Smooth muscle cell (in vitro differentiated cells): ENCODE measurements at regions not wholly inside any gene's neighbourhood (a gene's known extent, or its start where the extent isn't known, plus 50 kb on each side); places are given as distances from the start of the nearest gene placed in this dataset.

Source experiments
- DNase-seq: peaks from one replicate; lab custom pipeline; 2025; ENCODE audit not compliant: unreplicated experiment; lab: John Stamatoyannopoulos, UW
- H2AFZ ChIP-seq: fragments of 200-600 bp; sonication (generic); 2 replicates; pipeline ENCODE4 v1.6.0; 2016; ENCODE audit warnings: antibody characterized with exemption, low read depth, mild to moderate bottlenecking
- H3F3A ChIP-seq: fragments of 200-600 bp; sonication (generic); 2 replicates; pipeline ENCODE4 v1.6.0; 2017; ENCODE audit warnings: antibody characterized with exemption, low read depth
- H3K27ac ChIP-seq: fragments of 200-600 bp; sonication (generic); 2 replicates; pipeline ENCODE4 v1.5.1; 2016; ENCODE audit warnings: low read depth, mild to moderate bottlenecking
- H3K27me3 ChIP-seq: fragments of 200-600 bp; sonication (generic); 2 replicates; pipeline ENCODE4 v1.6.1; 2016; ENCODE audit warnings: low read depth, mild to moderate bottlenecking
- H3K36me3 ChIP-seq: fragments of 200-600 bp; sonication (generic); 2 replicates; pipeline ENCODE4 v1.5.1; 2016; ENCODE audit warnings: low read depth
- H3K4me1 ChIP-seq: fragments of 200-600 bp; sonication (generic); 2 replicates; pipeline ENCODE4 v1.5.1; 2016; ENCODE audit warnings: low read depth
- H3K4me2 ChIP-seq: fragments of 200-600 bp; sonication (generic); 2 replicates; pipeline ENCODE4 v1.6.0; 2016; ENCODE audit warnings: mild to moderate bottlenecking
- H3K4me3 ChIP-seq: fragments of 200-600 bp; sonication (generic); 2 replicates; pipeline ENCODE4 v1.5.1; 2016; ENCODE audit warnings: mild to moderate bottlenecking
- H3K79me2 ChIP-seq: fragments of 200-600 bp; sonication (generic); 2 replicates; pipeline ENCODE4 v1.6.0; 2016; ENCODE audit warnings: low read depth, mild to moderate bottlenecking
- H3K9ac ChIP-seq: fragments of 200-600 bp; sonication (generic); 2 replicates; pipeline ENCODE4 v1.6.0; 2016; ENCODE audit warnings: low read depth
- H3K9me3 ChIP-seq: fragments of 200-600 bp; sonication (generic); replicated peaks from 2 replicates; pipeline ENCODE4 v1.5.1; 2016; ENCODE audit warnings: low read depth
- H4K20me1 ChIP-seq: fragments of 200-600 bp; sonication (generic); 2 replicates; pipeline ENCODE4 v1.6.0; 2016; ENCODE audit warnings: low read depth
- WGBS: methylation state at CpG from one replicate; pipeline ENCODE4 v1.1.7; 2016; ENCODE audit warnings: low lambda C conversion rate; 5-methylcytosine and 5-hydroxymethylcytosine counted together
- TF ChIP-seq, protein P1 (sequence below): fragments of 200-600 bp; sonication (generic); IDR thresholded peaks from 2 replicates; pipeline ENCODE4 v1.5.1; 2017; ENCODE audit warnings: borderline replicate concordance, mild to moderate bottlenecking, antibody characterized with exemption; ENCODE audit not compliant: insufficient read depth, poor library complexity, severe bottlenecking

DNA sequence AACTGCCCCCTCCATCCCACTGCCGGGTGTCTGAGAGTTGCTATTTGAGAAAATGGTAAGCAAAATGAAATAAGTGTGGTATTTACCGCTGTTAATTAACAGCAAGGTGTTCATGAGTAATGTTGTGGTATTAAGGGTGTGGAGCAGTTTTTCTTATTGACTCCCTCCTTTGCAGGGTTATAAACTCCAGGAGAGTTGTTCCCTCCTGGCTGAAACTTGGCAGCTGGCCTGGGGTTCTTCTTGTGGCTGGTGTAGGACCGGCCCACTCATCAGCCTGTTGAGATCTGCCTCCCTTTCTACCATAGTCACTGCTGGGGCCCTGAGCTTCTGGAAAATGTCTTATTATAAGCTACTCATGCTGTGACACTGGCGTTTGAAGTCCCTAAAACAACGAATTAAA, 128.6 kb downstream of the SOX9 start:
- H3K9me3 ChIP-seq, result no peaks in the 10 kb centered on the region
- H3F3A ChIP-seq, result no peaks in the 10 kb centered on the region
- H3K36me3 ChIP-seq, result no peaks in the 10 kb centered on the region
- no peaks in the 10 kb centered on the region for H3K27me3 ChIP-seq
- H3K4me1 ChIP-seq, result no peaks in the 10 kb centered on the region
- DNase-seq, result no peak
- no peak overlapping the region for H2AFZ ChIP-seq
- TF ChIP-seq, protein P1, sequence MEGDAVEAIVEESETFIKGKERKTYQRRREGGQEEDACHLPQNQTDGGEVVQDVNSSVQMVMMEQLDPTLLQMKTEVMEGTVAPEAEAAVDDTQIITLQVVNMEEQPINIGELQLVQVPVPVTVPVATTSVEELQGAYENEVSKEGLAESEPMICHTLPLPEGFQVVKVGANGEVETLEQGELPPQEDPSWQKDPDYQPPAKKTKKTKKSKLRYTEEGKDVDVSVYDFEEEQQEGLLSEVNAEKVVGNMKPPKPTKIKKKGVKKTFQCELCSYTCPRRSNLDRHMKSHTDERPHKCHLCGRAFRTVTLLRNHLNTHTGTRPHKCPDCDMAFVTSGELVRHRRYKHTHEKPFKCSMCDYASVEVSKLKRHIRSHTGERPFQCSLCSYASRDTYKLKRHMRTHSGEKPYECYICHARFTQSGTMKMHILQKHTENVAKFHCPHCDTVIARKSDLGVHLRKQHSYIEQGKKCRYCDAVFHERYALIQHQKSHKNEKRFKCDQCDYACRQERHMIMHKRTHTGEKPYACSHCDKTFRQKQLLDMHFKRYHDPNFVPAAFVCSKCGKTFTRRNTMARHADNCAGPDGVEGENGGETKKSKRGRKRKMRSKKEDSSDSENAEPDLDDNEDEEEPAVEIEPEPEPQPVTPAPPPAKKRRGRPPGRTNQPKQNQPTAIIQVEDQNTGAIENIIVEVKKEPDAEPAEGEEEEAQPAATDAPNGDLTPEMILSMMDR, result no peak
- H3K27ac ChIP-seq, result no peak overlapping the region
- no peak overlapping the region for H3K4me2 ChIP-seq
- H4K20me1 ChIP-seq, result no peaks in the 10 kb centered on the region
- H3K4me3 ChIP-seq, result no peak overlapping the region
- no peaks in the 10 kb centered on the region for H3K79me2 ChIP-seq
- 68% methylated on average over 5 of the region's 5 CpGs for WGBS
- no peak overlapping the region for H3K9ac ChIP-seq

- Histone ChIP-seq H3K4me1 (no peaks in the 10 kb centered on the region), H3K9ac (no peak overlapping the region), H3K9me3 (no peaks in the 10 kb centered on the region), H3K36me3 (no peaks in the 10 kb centered on the region), H3F3A (no peaks in the 10 kb centered on the region), H3K4me2 (no peak overlapping the region), H3K27me3 (no peaks in the 10 kb centered on the region), H3K79me2 (no peaks in the 10 kb centered on the region), H3K4me3 (no peak overlapping the region), H2AFZ (no peak overlapping the region), H4K20me1 (no peaks in the 10 kb centered on the region), H3K27ac (no peak overlapping the region)
- WGBS, result 93% methylated on average over 1 of the region's 1 CpG
- DNase-seq, result no peak
- TF ChIP-seq, protein P1, result no peak
Measured at GRCh38 chr17:72250206-72250605, 129.4 kb downstream of the SOX9 start.

GRCh38 chr17:72253597-72253996, 132.8 kb downstream of the SOX9 start:
- Histone ChIP-seq H2AFZ (no peak overlapping the region), H3K4me2 (no peak overlapping the region), H4K20me1 (no peaks in the 10 kb centered on the region), H3K9ac (no peak overlapping the region), H3K4me1 (no peaks in the 10 kb centered on the region), H3K79me2 (no peaks in the 10 kb centered on the region), H3K27me3 (no peaks in the 10 kb centered on the region), H3F3A (no peaks in the 10 kb centered on the region), H3K9me3 (no peaks in the 10 kb centered on the region), H3K4me3 (no peak overlapping the region), H3K36me3 (no peaks in the 10 kb centered on the region), H3K27ac (no peak overlapping the region)
- DNase-seq, result no peak
- TF ChIP-seq, protein P1, result no peak
- WGBS, result 82% methylated on average over 3 of the region's 3 CpGs

DNA sequence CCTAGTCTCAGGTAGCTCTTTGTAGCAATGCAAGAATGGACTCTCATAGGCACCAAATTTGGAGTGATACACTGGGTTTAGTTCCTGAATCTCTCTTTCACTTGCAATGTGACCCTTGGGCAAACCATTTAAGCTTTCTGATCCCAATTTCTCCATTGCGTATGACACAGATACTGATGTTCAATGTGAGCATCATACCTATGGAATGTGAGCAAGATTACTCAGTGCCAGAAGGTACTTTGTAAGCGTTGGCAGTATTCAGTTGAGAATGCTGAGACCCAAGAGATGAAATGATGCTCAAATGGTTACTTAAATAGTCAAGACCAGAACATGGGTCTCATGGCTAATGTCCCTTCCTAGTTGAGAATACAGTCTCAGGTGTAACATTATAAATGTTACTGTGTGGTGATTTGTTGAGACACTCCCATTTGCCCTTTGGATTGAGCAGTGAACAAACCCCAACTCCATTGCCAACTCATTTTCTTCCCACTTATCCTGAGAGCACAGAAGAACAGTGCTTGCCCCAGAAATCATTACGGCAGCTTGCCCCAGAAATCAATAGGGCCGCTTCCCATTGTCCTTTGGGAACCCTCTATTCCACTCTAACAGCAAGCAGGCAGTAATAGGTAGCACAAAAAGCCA, 134.1 kb downstream of the SOX9 start:
- TF ChIP-seq, protein P1, result no peak
- no peak for DNase-seq
- Histone ChIP-seq H3K27me3 (no peaks in the 10 kb centered on the region), H3K36me3 (no peaks in the 10 kb centered on the region), H2AFZ (no peak overlapping the region), H3K79me2 (no peaks in the 10 kb centered on the region), H3K4me2 (no peak overlapping the region), H3K4me3 (no peak overlapping the region), H3K9ac (no peak overlapping the region), H4K20me1 (no peaks in the 10 kb centered on the region), H3F3A (no peaks in the 10 kb centered on the region), H3K4me1 (no peaks in the 10 kb centered on the region), H3K27ac (no peak overlapping the region), H3K9me3 (no peaks in the 10 kb centered on the region)
- WGBS, result 82% methylated on average over 4 of the region's 4 CpGs
